K562 (cell line): ENCODE measurements at regions not wholly inside any gene's neighbourhood (a gene's known extent, or its start where the extent isn't known, plus 50 kb on each side); places are given as distances from the start of the nearest gene placed in this dataset.

ENCODE experiments used
- BACH1 ChIP-seq: fragments of 200-800 bp; sonication (Bioruptor generic); IDR thresholded peaks from 2 replicates; pipeline ENCODE4 v1.6.1; 2016; ENCODE audit warnings: missing genetic modification characterization, missing compliant biosample characterization
- C11orf30 ChIP-seq: fragments of 450-650 bp; IDR thresholded peaks from 2 replicates; pipeline ENCODE4 v1.6.1; 2016; ENCODE audit warnings: low read depth, mild to moderate bottlenecking
- CBFA2T3 ChIP-seq: fragments of 450-650 bp; IDR thresholded peaks from 2 replicates; pipeline ENCODE4 v1.6.1; 2017
- CBFB ChIP-seq: sonication (generic); formaldehyde crosslinking; IDR thresholded peaks from 2 replicates; pipeline ENCODE4 v1.4.0; 2020; ENCODE audit warnings: mild to moderate bottlenecking, missing genetic modification reagents
- CREB3 ChIP-seq: fragments of 450-650 bp; conservative IDR thresholded peaks from 2 replicates; pipeline ENCODE4 v1.6.1; 2016; ENCODE audit warnings: missing genetic modification characterization, low read depth, mild to moderate bottlenecking, missing compliant biosample characterization, moderate library complexity
- HINFP ChIP-seq: fragments of 450-650 bp; conservative IDR thresholded peaks from 2 replicates; pipeline ENCODE4 v1.6.1; 2016; ENCODE audit warnings: missing genetic modification characterization, low read depth, mild to moderate bottlenecking, control low read depth, missing compliant biosample characterization
- KLF13 ChIP-seq: fragments of 450-650 bp; IDR thresholded peaks from 2 replicates; pipeline ENCODE4 v1.6.1; 2016; ENCODE audit warnings: missing genetic modification characterization, low read depth, mild to moderate bottlenecking, missing compliant biosample characterization, moderate library complexity, borderline replicate concordance
- MTA3 ChIP-seq: fragments of 450-650 bp; formaldehyde crosslinking; IDR thresholded peaks from 2 replicates; pipeline ENCODE4 v1.6.1; 2017; ENCODE audit warnings: mild to moderate bottlenecking, borderline replicate concordance
- MYC ChIP-seq, 2 experiments: fragments of 250-450 bp in 1 of 2; sonication (Bioruptor Pico) in 1 of 2; IDR thresholded peaks; 2 replicates each; pipeline versions ENCODE4 v1.5.1 to v1.6.1; 2012 to 2021; ENCODE audit warnings: low read depth in 2 of 2, borderline replicate concordance in 1 of 2, improper control_type of control experiment in 1 of 2, low read length in 1 of 2, mild to moderate bottlenecking in 1 of 2, moderate library complexity in 1 of 2
- POU5F1 ChIP-seq: fragments of 150-350 bp; IDR thresholded peaks from 2 replicates; pipeline ENCODE4 v1.6.1; 2014; ENCODE audit warnings: borderline replicate concordance, low read length, low read depth, mild to moderate bottlenecking; ENCODE audit not compliant: partially characterized antibody
- SP1 ChIP-seq: sonication (generic); formaldehyde crosslinking; IDR thresholded peaks from 2 replicates; pipeline ENCODE4 v1.8.1; 2022; ENCODE audit warnings: mild to moderate bottlenecking, missing genetic modification reagents
- SRSF7 ChIP-seq: fragments of 200-400 bp; formaldehyde crosslinking; optimal IDR thresholded peaks from 2 replicates; pipeline ENCODE3; 2017; ENCODE audit warnings: mild to moderate bottlenecking, low read depth, low read length
- USF2 ChIP-seq: sonication (generic); formaldehyde crosslinking; IDR thresholded peaks from 2 replicates; pipeline ENCODE4 v1.5.0; 2020; ENCODE audit warnings: missing genetic modification reagents
- ZNF583 ChIP-seq: fragments of 250-450 bp; sonication (Bioruptor Pico); IDR thresholded peaks from 2 replicates; pipeline ENCODE4 v1.4.0; 2020
- ZNF584 ChIP-seq: fragments of 200-800 bp; sonication (Bioruptor generic); IDR thresholded peaks from 2 replicates; pipeline ENCODE4 v1.6.1; 2016; ENCODE audit warnings: low read depth, mild to moderate bottlenecking, missing genetic modification characterization, missing compliant biosample characterization
- ZNF778 ChIP-seq: fragments of 450-650 bp; formaldehyde crosslinking; IDR thresholded peaks from 2 replicates; pipeline ENCODE4 v1.4.0; 2020; ENCODE audit warnings: mild to moderate bottlenecking, moderate library complexity
- ZNF79 ChIP-seq: fragments of 250-450 bp; sonication (Bioruptor Pico); IDR thresholded peaks from 2 replicates; pipeline ENCODE4 v1.4.0; 2020; ENCODE audit warnings: low read depth, mild to moderate bottlenecking, moderate library complexity
- ZZZ3 ChIP-seq: fragments of 450-650 bp; IDR thresholded peaks from 2 replicates; pipeline ENCODE4 v1.6.1; 2016; ENCODE audit warnings: antibody characterized with exemption, mild to moderate bottlenecking, moderate library complexity
- TF ChIP-seq, protein P1 (sequence below): fragments of 250-450 bp; sonication (Bioruptor Pico); IDR thresholded peaks from 2 replicates; pipeline ENCODE4 v1.5.0; 2021; ENCODE audit warnings: mild to moderate bottlenecking, moderate library complexity
- TF ChIP-seq, protein P2 (sequence below): fragments of 250-450 bp; sonication (Bioruptor Pico); IDR thresholded peaks from 2 replicates; pipeline ENCODE4 v1.8.0; 2022; ENCODE audit warnings: inconsistent platforms, mild to moderate bottlenecking, moderate library complexity, borderline replicate concordance

- no peak for TF ChIP-seq ZNF79 (CRISPR knock-in tag)
- no peak for TF ChIP-seq ZZZ3
- TF ChIP-seq, protein P1, sequence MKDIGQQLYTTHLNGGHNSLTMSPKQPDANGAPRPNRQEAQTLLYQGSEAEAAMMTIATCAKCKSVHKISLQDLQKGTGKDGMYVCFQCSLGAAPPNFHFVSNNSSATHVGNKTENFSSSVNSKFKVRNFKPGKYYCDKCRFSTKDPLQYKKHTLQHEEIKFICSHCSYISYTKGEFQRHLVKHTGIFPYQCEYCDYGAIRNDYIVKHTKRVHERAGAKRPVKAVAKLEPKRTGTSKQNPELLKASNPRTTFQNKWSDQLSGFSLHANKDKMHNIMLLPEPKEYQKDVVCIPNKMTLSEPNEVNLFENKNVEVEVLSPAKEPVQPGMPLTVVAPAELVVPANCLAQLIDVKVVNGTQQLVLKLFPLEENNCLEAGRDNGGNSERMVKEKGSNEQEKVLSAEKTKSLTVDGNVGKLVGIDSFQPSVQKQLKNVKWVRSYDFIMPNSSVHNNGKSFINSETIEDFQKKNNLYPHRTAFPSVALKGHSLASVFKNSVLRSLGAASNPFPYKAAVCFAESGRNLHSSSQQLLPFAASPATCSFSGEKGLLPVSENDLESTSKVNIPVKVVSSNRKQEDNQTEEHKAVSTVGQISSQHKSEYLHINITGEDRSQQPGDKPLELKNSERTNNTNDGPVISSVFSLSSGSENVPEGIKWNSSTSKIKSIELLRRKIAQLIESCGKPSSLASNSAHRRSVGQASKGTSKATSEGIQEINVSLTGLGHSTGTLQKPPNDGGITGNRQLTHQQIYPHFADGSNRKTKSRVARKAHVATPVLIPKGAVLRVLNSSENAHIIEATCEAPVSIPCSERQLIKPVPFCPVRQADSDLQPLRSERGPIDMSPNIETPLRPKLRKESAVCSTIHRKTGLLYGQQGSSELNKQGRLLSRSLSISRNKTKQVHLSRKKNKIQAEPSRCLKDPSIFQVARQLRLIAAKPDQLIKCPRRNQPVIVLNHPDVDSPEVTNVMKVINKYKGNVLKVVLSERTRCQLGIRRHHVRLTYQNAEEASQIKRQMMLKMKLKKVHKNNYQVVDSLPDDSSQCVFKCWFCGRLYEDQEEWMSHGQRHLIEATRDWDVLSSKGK (CRISPR knock-in tag) = no peak
- no peak for TF ChIP-seq POU5F1
- TF ChIP-seq KLF13 (tag) = no peak
- TF ChIP-seq CREB3 (tag) = no peak
- TF ChIP-seq BACH1 (tag) = peak; percentile 30; the same call in 1 of the 2 replicates
- peak; percentile 62 for TF ChIP-seq C11orf30
- no peak for TF ChIP-seq CBFB (CRISPR knock-in tag)
- TF ChIP-seq USF2 (CRISPR knock-in tag) = no peak
- no peak for TF ChIP-seq SP1 (CRISPR knock-in tag)
- TF ChIP-seq SRSF7 = no peak
- TF ChIP-seq CBFA2T3 = no peak
- TF ChIP-seq ZNF583 = no peak
- no peak for TF ChIP-seq MTA3
- TF ChIP-seq ZNF778 = no peak
- no peak for TF ChIP-seq HINFP (tag)
- no peak for TF ChIP-seq MYC (IDR thresholded peaks at IDR 0.05; ENCODE audit: low read depth, low read length)
- TF ChIP-seq MYC (CRISPR knock-in tag; IDR thresholded peaks at IDR 0.05; ENCODE audit: borderline replicate concordance, low read depth) = no peak
- TF ChIP-seq, protein P2, sequence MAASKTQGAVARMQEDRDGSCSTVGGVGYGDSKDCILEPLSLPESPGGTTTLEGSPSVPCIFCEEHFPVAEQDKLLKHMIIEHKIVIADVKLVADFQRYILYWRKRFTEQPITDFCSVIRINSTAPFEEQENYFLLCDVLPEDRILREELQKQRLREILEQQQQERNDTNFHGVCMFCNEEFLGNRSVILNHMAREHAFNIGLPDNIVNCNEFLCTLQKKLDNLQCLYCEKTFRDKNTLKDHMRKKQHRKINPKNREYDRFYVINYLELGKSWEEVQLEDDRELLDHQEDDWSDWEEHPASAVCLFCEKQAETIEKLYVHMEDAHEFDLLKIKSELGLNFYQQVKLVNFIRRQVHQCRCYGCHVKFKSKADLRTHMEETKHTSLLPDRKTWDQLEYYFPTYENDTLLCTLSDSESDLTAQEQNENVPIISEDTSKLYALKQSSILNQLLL (CRISPR knock-in tag) = no peak
- TF ChIP-seq ZNF584 (CRISPR knock-in tag) = no peak
Measured at GRCh38 chr9:34876096-34876495, 82.0 kb upstream of the PHF24 start (continued).
